BJ (cell line): ENCODE measurements at regions not wholly inside any gene's neighbourhood (a gene's known extent, or its start where the extent isn't known, plus 50 kb on each side); places are given as distances from the start of the nearest gene placed in this dataset.

Experiments
- CTCF ChIA-PET: fragments of 350-600 bp; formaldehyde crosslinking; extraction: SDS; loops from one replicate; lab custom pipeline; 2021; ENCODE audit warnings: antibody characterized with exemption, inconsistent platforms; lab: Yijun Ruan, JAX
- POLR2A ChIA-PET: fragments of 300-600 bp; sonication (Branson Sonifier 250); formaldehyde crosslinking; extraction: SDS; loops from one replicate; lab custom pipeline; 2021; ENCODE audit warnings: antibody characterized with exemption; lab: Charles Lee
- DNase-seq: peaks from one replicate; pipeline ENCODE4 v3.0.0-alpha.2; 2011; ENCODE audit warnings: low read depth
- H3K27me3 ChIP-seq: 2 replicates; pipeline ENCODE4 v1.6.0; 2011; ENCODE audit warnings: low read length; ENCODE audit not compliant: control insufficient read depth, insufficient read depth
- H3K36me3 ChIP-seq: 2 replicates; pipeline ENCODE4 v1.5.1; 2011; ENCODE audit warnings: low read length; ENCODE audit not compliant: control insufficient read depth, insufficient read depth
- H3K4me3 ChIP-seq: 2 replicates; pipeline ENCODE4 v1.5.1; 2011; ENCODE audit warnings: low read depth, mild to moderate bottlenecking, control low read depth, low read length
- TF ChIP-seq, protein P1 (sequence below): IDR thresholded peaks from 2 replicates; pipeline ENCODE4 v1.5.1; 2011; ENCODE audit warnings: low read depth, mild to moderate bottlenecking, control low read depth, inconsistent platforms, low read length, moderate library complexity; ENCODE audit not compliant: insufficient read depth

DNA sequence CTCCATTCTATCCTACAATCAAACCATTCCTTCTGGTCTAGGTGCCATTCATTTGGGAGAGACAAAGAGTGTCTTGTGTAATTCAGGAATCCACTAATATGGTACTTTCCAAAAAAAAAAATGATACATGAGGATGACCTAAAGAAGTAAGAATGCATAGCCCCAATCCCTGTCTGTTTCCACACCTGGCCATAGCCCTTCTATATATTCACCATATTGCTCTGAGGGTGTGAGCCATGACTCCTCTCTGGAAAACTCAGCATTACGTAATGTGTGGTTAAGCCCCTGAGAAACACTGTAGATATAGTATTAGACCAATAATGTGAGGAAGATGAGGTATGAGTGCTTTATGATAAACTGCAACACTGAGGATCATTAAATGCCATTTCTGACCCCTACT is 592.7 kb downstream of the INHBA start:
- no peak for DNase-seq
- TF ChIP-seq, protein P1, sequence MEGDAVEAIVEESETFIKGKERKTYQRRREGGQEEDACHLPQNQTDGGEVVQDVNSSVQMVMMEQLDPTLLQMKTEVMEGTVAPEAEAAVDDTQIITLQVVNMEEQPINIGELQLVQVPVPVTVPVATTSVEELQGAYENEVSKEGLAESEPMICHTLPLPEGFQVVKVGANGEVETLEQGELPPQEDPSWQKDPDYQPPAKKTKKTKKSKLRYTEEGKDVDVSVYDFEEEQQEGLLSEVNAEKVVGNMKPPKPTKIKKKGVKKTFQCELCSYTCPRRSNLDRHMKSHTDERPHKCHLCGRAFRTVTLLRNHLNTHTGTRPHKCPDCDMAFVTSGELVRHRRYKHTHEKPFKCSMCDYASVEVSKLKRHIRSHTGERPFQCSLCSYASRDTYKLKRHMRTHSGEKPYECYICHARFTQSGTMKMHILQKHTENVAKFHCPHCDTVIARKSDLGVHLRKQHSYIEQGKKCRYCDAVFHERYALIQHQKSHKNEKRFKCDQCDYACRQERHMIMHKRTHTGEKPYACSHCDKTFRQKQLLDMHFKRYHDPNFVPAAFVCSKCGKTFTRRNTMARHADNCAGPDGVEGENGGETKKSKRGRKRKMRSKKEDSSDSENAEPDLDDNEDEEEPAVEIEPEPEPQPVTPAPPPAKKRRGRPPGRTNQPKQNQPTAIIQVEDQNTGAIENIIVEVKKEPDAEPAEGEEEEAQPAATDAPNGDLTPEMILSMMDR, result no peak
- Histone ChIP-seq H3K4me3 (no peak overlapping the region), H3K27me3 (no peaks in the 10 kb centered on the region), H3K36me3 (no peaks in the 10 kb centered on the region)
- ChIA-PET POLR2A (no interaction called here), CTCF (interaction anchor here (0.6 kb wide), 1 partner anchor 604 kb away, joined by 3 read pairs; no protein-coding TSS in a partner anchor)

DNA sequence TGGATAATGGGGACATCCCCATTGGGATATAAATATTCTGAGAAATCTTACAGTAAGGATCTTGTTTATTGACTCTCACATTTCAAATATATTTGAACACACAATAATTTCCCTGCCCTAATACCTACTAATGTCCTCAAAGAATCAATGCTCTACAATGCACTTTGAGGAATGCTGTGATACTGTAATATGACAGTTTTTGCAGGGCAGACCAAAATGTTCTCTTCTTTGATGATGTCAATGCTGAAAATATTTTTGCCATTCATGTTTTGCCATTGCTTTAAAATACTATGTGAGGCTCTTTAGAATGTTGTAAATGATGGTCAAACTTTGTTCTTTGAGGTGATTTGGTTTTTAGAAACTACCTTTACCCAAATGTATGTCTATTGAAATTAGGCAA is 594.1 kb downstream of the INHBA start:
- Histone ChIP-seq H3K27me3 (no peaks in the 10 kb centered on the region), H3K36me3 (no peaks in the 10 kb centered on the region), H3K4me3 (no peak overlapping the region)
- TF ChIP-seq, protein P1, result no peak
- POLR2A ChIA-PET, result no interaction called here
- no peak for DNase-seq
- CTCF ChIA-PET, result no interaction called here

DNA sequence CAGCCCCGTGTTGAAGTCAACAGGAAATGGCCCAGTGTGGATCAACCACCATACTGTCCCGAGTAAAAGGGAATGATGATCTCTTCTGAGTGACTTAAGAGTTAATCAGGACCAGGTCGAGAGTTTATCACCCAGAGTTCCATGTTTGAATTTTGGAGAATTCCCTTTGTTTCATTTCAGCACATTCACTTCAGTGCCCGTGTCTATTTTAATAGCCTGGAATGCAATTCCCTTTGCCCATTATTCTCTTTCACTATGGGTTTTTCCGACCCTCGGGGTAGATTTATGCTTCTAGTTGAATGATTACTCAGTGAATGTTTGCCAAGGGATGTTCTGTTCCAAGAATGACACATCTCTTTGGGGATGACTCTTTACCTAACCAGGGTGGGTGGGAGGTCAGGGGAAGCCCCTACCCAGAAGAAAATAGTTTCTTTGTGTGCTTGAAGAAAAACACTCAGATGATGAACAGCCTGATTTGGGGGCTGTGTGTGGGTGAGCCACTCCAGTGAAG is 594.9 kb downstream of the INHBA start:
- ChIA-PET CTCF (interaction anchor here (1.0 kb wide), 1 partner anchor 23 kb away, joined by 5 read pairs; no protein-coding TSS in a partner anchor), POLR2A (no interaction called here)
- Histone ChIP-seq H3K36me3 (no peaks in the 10 kb centered on the region), H3K27me3 (no peaks in the 10 kb centered on the region), H3K4me3 (no peak overlapping the region)
- TF ChIP-seq, protein P1, result no peak
- DNase-seq, result no peak

DNA sequence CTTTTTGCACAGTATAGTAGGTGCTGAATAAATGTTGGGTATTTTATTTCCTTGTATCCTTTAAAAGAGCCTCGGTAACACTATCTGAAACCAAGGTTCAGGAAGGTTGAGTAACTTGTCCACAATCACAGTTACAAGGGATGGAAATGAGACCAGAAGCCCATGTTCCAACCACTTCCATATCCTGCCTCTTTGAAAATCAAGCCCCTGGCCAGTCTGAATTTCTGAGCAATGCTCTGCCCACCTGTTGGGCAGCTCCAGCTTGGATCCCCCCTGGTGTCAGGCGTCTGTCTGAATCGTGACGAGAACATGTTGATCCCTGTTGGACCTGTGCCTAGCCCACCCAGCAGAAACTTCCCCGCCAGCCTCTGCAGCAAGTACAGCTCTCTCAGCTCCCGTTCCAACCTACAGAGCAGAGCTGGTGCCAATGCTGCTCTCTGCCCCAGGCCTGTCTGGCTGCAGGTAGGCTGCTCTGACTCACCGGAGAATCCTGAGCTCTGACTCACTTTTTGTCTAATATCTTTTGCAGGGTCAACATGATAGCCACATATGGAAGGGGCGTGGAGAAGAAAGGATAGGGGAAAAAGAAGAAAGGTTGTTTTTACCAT is 595.5 kb downstream of the INHBA start:
- TF ChIP-seq, protein P1, result no peak
- no peak for DNase-seq
- Histone ChIP-seq H3K27me3 (no peaks in the 10 kb centered on the region), H3K36me3 (no peaks in the 10 kb centered on the region), H3K4me3 (no peak overlapping the region)
- ChIA-PET POLR2A (no interaction called here), CTCF (interaction anchor here (1.0 kb wide), 1 partner anchor 24 kb away, joined by 5 read pairs; no protein-coding TSS in a partner anchor)

- ChIA-PET CTCF (interaction anchor here (0.8 to 1.3 kb wide), 3 partner anchors 13 to 606 kb away, joined by 3 read pairs; no protein-coding TSS in a partner anchor), POLR2A (no interaction called here)
- TF ChIP-seq, protein P1, result no peak
- H3K36me3 ChIP-seq, result no peaks in the 10 kb centered on the region
- no peak overlapping the region for H3K4me3 ChIP-seq
- H3K27me3 ChIP-seq, result no peaks in the 10 kb centered on the region
- DNase-seq, result no peak
Measured at GRCh38 chr7:41104631-41105030, 598.3 kb downstream of the INHBA start.
